ENCODE measurements at regions not wholly inside any gene's neighbourhood (a gene's known extent, or its start where the extent isn't known, plus 50 kb on each side); places are given as distances from the start of the nearest gene placed in this dataset.

DNA sequence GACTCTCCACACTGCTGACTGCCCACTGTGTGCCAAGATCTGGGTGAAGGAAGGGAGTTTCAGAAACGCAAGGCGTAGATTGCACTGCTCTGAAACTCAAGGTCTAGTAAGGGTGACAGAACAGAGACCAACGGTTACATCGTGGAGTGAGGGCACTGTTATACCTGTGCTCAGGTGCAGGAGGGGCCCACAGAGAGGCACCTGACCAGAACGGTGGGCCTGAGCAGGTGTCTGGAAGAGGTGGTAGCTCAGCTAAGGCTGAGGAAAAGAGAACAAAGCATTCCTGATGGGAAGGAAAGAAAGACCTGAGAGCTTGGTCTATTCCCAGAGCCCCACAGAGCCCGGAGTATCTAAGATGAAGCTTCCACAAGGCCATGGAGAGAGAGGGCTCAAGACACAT is 267.2 kb downstream of the MED10 start:
- WGBS = 86% methylated on average over 6 of the region's 6 CpGs
- intact Hi-C loops (cut with DNase I) = no loop called here
- DNase-seq (ENCODE audit: low spot score) = no peak
- Histone ChIP-seq H3K36me3 (no peaks in the 10 kb centered on the region), H3K27me3 (replicated peaks; ENCODE audit: insufficient read depth) (no peaks in the 10 kb centered on the region), H3K27ac (no peak overlapping the region), H3K4me1 (replicated peaks) (no peaks in the 10 kb centered on the region), H3K4me3 (no peak overlapping the region), H3K9me3 (no peaks in the 10 kb centered on the region)
- TF ChIP-seq POLR2A (IDR thresholded peaks at IDR 0.05) (no peak), CTCF (IDR thresholded peaks at IDR 0.05) (no peak), POLR2AphosphoS5 (IDR thresholded peaks at IDR 0.05) (no peak)

GRCh38 chr5:6110441-6111005 is 267.8 kb downstream of the MED10 start:
- H3K27ac ChIP-seq = no peak overlapping the region
- TF ChIP-seq POLR2AphosphoS5 (IDR thresholded peaks at IDR 0.05) (no peak), POLR2A (IDR thresholded peaks at IDR 0.05) (no peak), CTCF (IDR thresholded peaks at IDR 0.05) (no peak)
- no peaks in the 10 kb centered on the region for H3K4me1 ChIP-seq (replicated peaks)
- no peaks in the 10 kb centered on the region for H3K36me3 ChIP-seq
- no peak overlapping the region for H3K4me3 ChIP-seq
- no peak for DNase-seq (ENCODE audit: low spot score)
- H3K9me3 ChIP-seq = no peaks in the 10 kb centered on the region
- 87% methylated on average over 8 of the region's 8 CpGs for WGBS
- intact Hi-C loops (cut with DNase I) = no loop called here
- no peaks in the 10 kb centered on the region for H3K27me3 ChIP-seq (replicated peaks; ENCODE audit: insufficient read depth)

DNA sequence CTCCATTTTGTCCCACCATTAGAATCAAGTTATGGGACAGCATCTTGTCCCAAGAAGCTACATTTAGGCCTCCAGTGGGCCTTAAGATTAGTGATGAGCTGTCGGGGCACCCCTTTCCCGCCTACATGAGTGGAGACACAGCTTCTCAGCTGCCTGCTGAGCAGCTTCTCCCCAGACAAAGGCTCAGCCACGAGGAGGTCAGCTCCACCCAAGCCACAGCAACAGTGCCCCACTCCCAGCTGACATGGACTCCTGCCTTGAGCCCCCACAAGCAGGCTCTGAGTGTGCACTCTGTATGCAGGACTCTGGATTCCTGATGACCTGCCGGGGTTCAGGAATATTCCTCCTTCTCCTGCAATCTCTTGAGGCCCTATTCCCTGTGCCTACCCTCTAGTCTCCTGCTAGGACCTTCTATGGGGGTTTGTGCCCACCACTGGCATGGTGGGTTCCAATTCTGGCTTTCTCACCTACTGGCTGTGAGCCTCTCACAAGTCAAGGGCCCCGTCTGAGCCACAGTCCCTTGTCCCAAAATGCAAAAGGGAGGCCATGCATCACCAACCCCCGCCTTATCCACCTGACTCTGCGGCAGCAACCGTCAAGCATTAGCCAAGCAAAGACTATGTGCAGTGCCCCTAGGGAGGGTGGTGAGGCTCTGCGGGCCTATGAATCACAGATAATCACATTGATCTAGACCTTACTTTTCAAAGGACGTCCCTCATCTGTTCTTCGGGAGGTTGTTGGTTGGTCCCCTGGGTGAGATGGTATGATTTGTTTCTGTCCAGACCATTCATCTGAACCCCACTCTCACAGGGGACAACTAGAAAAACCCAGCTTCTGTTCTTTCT is 269.1 kb downstream of the MED10 start:
- Histone ChIP-seq H3K36me3 (no peaks in the 10 kb centered on the region), H3K4me1 (replicated peaks) (no peaks in the 10 kb centered on the region), H3K27me3 (replicated peaks; ENCODE audit: insufficient read depth) (no peaks in the 10 kb centered on the region), H3K27ac (no peak overlapping the region), H3K4me3 (no peak overlapping the region), H3K9me3 (no peaks in the 10 kb centered on the region)
- intact Hi-C loops (cut with DNase I) = no loop called here
- 89% methylated on average over 11 of the region's 11 CpGs for WGBS
- DNase-seq (ENCODE audit: low spot score) = no peak
- no peak for TF ChIP-seq CTCF (IDR thresholded peaks at IDR 0.05)

- Histone ChIP-seq H3K36me3 (no peaks in the 10 kb centered on the region), H3K4me1 (replicated peaks) (no peaks in the 10 kb centered on the region), H3K27ac (no peak overlapping the region), H3K27me3 (replicated peaks; ENCODE audit: insufficient read depth) (no peaks in the 10 kb centered on the region), H3K4me3 (no peak overlapping the region), H3K9me3 (no peaks in the 10 kb centered on the region)
- DNase-seq (ENCODE audit: low spot score) = no peak
- TF ChIP-seq POLR2A (IDR thresholded peaks at IDR 0.05) = no peak
- TF ChIP-seq CTCF (IDR thresholded peaks at IDR 0.05) = no peak
- 88% methylated on average over 5 of the region's 5 CpGs for WGBS
- intact Hi-C loops (cut with DNase I) = no loop called here
Measured at GRCh38 chr5:6108540-6108848, 269.9 kb downstream of the MED10 start.
